ENCODE measurements at regions not wholly inside any gene's neighbourhood (a gene's known extent, or its start where the extent isn't known, plus 50 kb on each side); places are given as distances from the start of the nearest gene placed in this dataset.

DNA sequence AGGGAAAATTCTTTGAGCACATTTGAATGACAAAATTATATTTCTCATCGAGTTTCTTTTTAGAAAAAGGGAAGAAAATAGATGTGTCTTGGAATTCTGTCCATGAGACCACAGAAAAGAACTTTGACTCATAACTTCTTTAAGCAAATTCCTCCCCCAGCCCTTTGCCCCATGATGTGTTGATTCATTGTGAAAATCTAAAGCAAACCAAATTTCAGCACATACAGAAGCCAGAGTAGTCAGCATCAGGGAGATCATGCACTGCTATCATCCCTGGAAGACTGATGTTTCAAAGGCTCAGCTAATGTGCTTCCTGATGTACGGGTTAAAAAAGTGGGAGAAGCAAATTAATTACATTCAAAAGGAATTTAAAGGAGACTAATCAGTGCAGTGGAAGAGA, 159.7 kb downstream of the FAT3 start:
- TF ChIP-seq, protein P1, sequence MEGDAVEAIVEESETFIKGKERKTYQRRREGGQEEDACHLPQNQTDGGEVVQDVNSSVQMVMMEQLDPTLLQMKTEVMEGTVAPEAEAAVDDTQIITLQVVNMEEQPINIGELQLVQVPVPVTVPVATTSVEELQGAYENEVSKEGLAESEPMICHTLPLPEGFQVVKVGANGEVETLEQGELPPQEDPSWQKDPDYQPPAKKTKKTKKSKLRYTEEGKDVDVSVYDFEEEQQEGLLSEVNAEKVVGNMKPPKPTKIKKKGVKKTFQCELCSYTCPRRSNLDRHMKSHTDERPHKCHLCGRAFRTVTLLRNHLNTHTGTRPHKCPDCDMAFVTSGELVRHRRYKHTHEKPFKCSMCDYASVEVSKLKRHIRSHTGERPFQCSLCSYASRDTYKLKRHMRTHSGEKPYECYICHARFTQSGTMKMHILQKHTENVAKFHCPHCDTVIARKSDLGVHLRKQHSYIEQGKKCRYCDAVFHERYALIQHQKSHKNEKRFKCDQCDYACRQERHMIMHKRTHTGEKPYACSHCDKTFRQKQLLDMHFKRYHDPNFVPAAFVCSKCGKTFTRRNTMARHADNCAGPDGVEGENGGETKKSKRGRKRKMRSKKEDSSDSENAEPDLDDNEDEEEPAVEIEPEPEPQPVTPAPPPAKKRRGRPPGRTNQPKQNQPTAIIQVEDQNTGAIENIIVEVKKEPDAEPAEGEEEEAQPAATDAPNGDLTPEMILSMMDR (IDR thresholded peaks at IDR 0.05) = no peak
- TF ChIP-seq EP300 (IDR thresholded peaks at IDR 0.05) (no peak), POLR2A (IDR thresholded peaks at IDR 0.05) (no peak)
